GM23338 (cell line): ENCODE measurements at regions not wholly inside any gene's neighbourhood (a gene's known extent, or its start where the extent isn't known, plus 50 kb on each side); places are given as distances from the start of the nearest gene placed in this dataset.

Source experiments
- ATAC-seq: fragments of 200-7000 bp; cut with Tn5 transposase; 3 replicates; pipeline ENCODE4 v1.9.1; 2020
- DNase-seq: peaks from one replicate; pipeline ENCODE4 v3.0.0-alpha.2; 2015; ENCODE audit warnings: low spot score
- H2AFZ ChIP-seq: fragments of 200-600 bp; sonication (generic); 2 replicates; pipeline ENCODE4 v1.8.0; 2016; ENCODE audit warnings: antibody characterized with exemption, mild to moderate bottlenecking, moderate library complexity
- H3F3A ChIP-seq: fragments of 200-600 bp; sonication (generic); replicated peaks from 2 replicates; pipeline ENCODE4 v1.8.0; 2017; ENCODE audit warnings: antibody characterized with exemption, mixed run types, low read depth
- H3K27ac ChIP-seq: fragments of 200-600 bp; sonication (generic); 2 replicates; pipeline ENCODE4 v1.6.1; 2016; ENCODE audit warnings: low read depth
- H3K27me3 ChIP-seq: fragments of 200-600 bp; sonication (generic); 2 replicates; pipeline ENCODE4 v1.8.0; 2016; ENCODE audit warnings: mild to moderate bottlenecking, mixed run types, moderate library complexity; ENCODE audit not compliant: insufficient read depth
- H3K36me3 ChIP-seq: fragments of 200-600 bp; sonication (generic); 2 replicates; pipeline ENCODE4 v1.8.0; 2016; ENCODE audit warnings: mild to moderate bottlenecking; ENCODE audit not compliant: insufficient read depth
- H3K4me1 ChIP-seq: fragments of 200-600 bp; sonication (generic); 2 replicates; pipeline ENCODE4 v1.8.0; 2016; ENCODE audit warnings: mild to moderate bottlenecking, moderate library complexity; ENCODE audit not compliant: insufficient read depth
- H3K4me2 ChIP-seq: fragments of 200-600 bp; sonication (generic); 2 replicates; pipeline ENCODE4 v1.7.1; 2017; ENCODE audit warnings: mixed run types
- H3K4me3 ChIP-seq: fragments of 200-600 bp; sonication (generic); 2 replicates; pipeline ENCODE4 v1.6.1; 2016; ENCODE audit warnings: mixed run types
- H3K79me2 ChIP-seq: fragments of 200-600 bp; sonication (generic); replicated peaks from 2 replicates; pipeline ENCODE4 v1.8.0; 2017; ENCODE audit warnings: mild to moderate bottlenecking; ENCODE audit not compliant: insufficient read depth
- H3K9me2 ChIP-seq: fragments of 200-600 bp; sonication (generic); 2 replicates; pipeline ENCODE4 v1.8.0; 2017; ENCODE audit not compliant: insufficient read depth
- H4K20me1 ChIP-seq: fragments of 200-600 bp; sonication (generic); replicated peaks from 2 replicates; pipeline ENCODE4 v1.8.0; 2017; ENCODE audit warnings: mild to moderate bottlenecking; ENCODE audit not compliant: insufficient read depth
- H3K27ac Mint-ChIP-seq: 2 replicates; pipeline ENCODE4 v1.8.0; 2020; ENCODE audit warnings: inconsistent platforms, mild to moderate bottlenecking, moderate library complexity, mixed read lengths
- H3K27me3 Mint-ChIP-seq: 3 replicates; pipeline ENCODE4 v1.8.0; 2022; ENCODE audit warnings: low read depth, mild to moderate bottlenecking, moderate library complexity, mixed read lengths, inconsistent platforms; ENCODE audit not compliant: insufficient read depth, poor library complexity
- H3K36me3 Mint-ChIP-seq: 3 replicates; pipeline ENCODE4 v1.8.0; 2021; ENCODE audit warnings: low read depth, mild to moderate bottlenecking, inconsistent platforms, moderate library complexity, mixed read lengths
- H3K4me1 Mint-ChIP-seq: 3 replicates; pipeline ENCODE4 v1.8.0; 2020; ENCODE audit warnings: mild to moderate bottlenecking, inconsistent platforms, mixed read lengths
- H3K4me3 Mint-ChIP-seq: 3 replicates; pipeline ENCODE4 v1.8.0; 2021; ENCODE audit warnings: moderate library complexity, mild to moderate bottlenecking, inconsistent platforms, mixed read lengths
- H3K9me3 Mint-ChIP-seq: 3 replicates; pipeline ENCODE4 v1.8.0; 2020; ENCODE audit warnings: moderate library complexity, mild to moderate bottlenecking, inconsistent platforms, mixed read lengths
- CREB1 ChIP-seq: fragments of 250-450 bp; sonication (Bioruptor Pico); IDR thresholded peaks from 2 replicates; pipeline ENCODE4 v1.5.0; 2020; ENCODE audit warnings: low read depth, mild to moderate bottlenecking, moderate library complexity
- CTCF ChIP-seq, 2 experiments: fragments of 200-600 bp in 1 of 2; sonication (generic) in 1 of 2; conservative IDR thresholded peaks; 2 replicates each; pipeline versions ENCODE4 v1.5.1 to v1.6.1; 2016 to 2017; ENCODE audit warnings: antibody characterized with exemption in 2 of 2, low read depth in 2 of 2, mild to moderate bottlenecking in 2 of 2, moderate library complexity in 1 of 2
- EZH2 ChIP-seq: fragments of 200-600 bp; sonication (generic); IDR thresholded peaks from one replicate; pipeline ENCODE4 v1.8.0; 2017; ENCODE audit warnings: antibody characterized with exemption, mild to moderate bottlenecking, low read depth; ENCODE audit not compliant: unreplicated experiment
- EZH2phosphoT487 ChIP-seq: fragments of 200-600 bp; sonication (generic); IDR thresholded peaks from one replicate; pipeline ENCODE4 v1.8.1; 2018; ENCODE audit warnings: antibody characterized with exemption; ENCODE audit not compliant: unreplicated experiment
- JUNB ChIP-seq: IDR thresholded peaks from one replicate; pipeline ENCODE4 v1.6.1; 2016; ENCODE audit warnings: antibody characterized with exemption; ENCODE audit not compliant: unreplicated experiment
- NANOG ChIP-seq: IDR thresholded peaks from 2 replicates; pipeline ENCODE4 v1.6.1; 2016; ENCODE audit warnings: antibody characterized with exemption, borderline replicate concordance
- POLR2AphosphoS5 ChIP-seq: IDR thresholded peaks from 2 replicates; pipeline ENCODE4 v1.6.1; 2016; ENCODE audit warnings: antibody characterized with exemption, low read depth
- REST ChIP-seq: IDR thresholded peaks from one replicate; pipeline ENCODE4 v1.6.1; 2018; ENCODE audit warnings: antibody characterized with exemption; ENCODE audit not compliant: unreplicated experiment
- STAT1 ChIP-seq: IDR thresholded peaks from one replicate; pipeline ENCODE4 v1.6.1; 2016; ENCODE audit warnings: antibody characterized with exemption; ENCODE audit not compliant: unreplicated experiment
- ZNF114 ChIP-seq: fragments of 250-450 bp; sonication (Bioruptor Pico); IDR thresholded peaks from 2 replicates; pipeline ENCODE4 v1.5.0; 2020; ENCODE audit warnings: mild to moderate bottlenecking, moderate library complexity
- ZNF331 ChIP-seq: fragments of 250-450 bp; sonication (Bioruptor Pico); IDR thresholded peaks from 2 replicates; pipeline ENCODE4 v1.5.0; 2020; ENCODE audit warnings: low read depth, mild to moderate bottlenecking, moderate library complexity
- TF ChIP-seq, protein P1 (sequence below): IDR thresholded peaks from 2 replicates; pipeline ENCODE4 v1.6.1; 2016; ENCODE audit warnings: antibody characterized with exemption
- TF ChIP-seq, protein P2 (sequence below): fragments of 250-450 bp; sonication (Bioruptor Pico); IDR thresholded peaks from 2 replicates; pipeline ENCODE4 v1.5.0; 2020; ENCODE audit warnings: mild to moderate bottlenecking, moderate library complexity

GRCh38 chr2:132270981-132271546 lies 109.3 kb upstream of the ANKRD30BL start:
- H3K27ac Mint-ChIP-seq, result no peak overlapping the region
- H3K36me3 ChIP-seq, result no peaks in the 10 kb centered on the region
- H2AFZ ChIP-seq, result peak overlapping the region; percentile 74; the same call in 1 of the 2 replicates
- no peak for DNase-seq
- peaks cover under 1% of the 10 kb centered on the region; the same call in 2 of the 3 replicates for H3K9me3 Mint-ChIP-seq
- no peaks in the 10 kb centered on the region for H3K9me2 ChIP-seq
- no peaks in the 10 kb centered on the region for H3K27me3 ChIP-seq
- H3K79me2 ChIP-seq, result no peaks in the 10 kb centered on the region
- H3K4me1 Mint-ChIP-seq, result no peaks in the 10 kb centered on the region
- H3K4me3 Mint-ChIP-seq, result no peak overlapping the region
- H3K36me3 Mint-ChIP-seq, result no peaks in the 10 kb centered on the region
- no peaks in the 10 kb centered on the region for H3K27me3 Mint-ChIP-seq
- H3K4me3 ChIP-seq, result no peak overlapping the region
- no peak overlapping the region for H3K4me2 ChIP-seq
- no peaks in the 10 kb centered on the region for H3F3A ChIP-seq
- no peak for TF ChIP-seq REST
- no peak for TF ChIP-seq POLR2AphosphoS5
- no peak for TF ChIP-seq ZNF331
- TF ChIP-seq CTCF (conservative IDR thresholded peaks at IDR 0.05; ENCODE audit: low read depth in 2 of 2), result no peak
- no peak for TF ChIP-seq EZH2phosphoT487
- TF ChIP-seq EZH2, result no peak
- no peak for TF ChIP-seq NANOG
- TF ChIP-seq JUNB, result no peak
- TF ChIP-seq, protein P1, sequence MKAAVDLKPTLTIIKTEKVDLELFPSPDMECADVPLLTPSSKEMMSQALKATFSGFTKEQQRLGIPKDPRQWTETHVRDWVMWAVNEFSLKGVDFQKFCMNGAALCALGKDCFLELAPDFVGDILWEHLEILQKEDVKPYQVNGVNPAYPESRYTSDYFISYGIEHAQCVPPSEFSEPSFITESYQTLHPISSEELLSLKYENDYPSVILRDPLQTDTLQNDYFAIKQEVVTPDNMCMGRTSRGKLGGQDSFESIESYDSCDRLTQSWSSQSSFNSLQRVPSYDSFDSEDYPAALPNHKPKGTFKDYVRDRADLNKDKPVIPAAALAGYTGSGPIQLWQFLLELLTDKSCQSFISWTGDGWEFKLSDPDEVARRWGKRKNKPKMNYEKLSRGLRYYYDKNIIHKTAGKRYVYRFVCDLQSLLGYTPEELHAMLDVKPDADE, result no peak
- TF ChIP-seq STAT1, result no peak
- no peak for TF ChIP-seq CREB1 (CRISPR knock-in tag)
- no peak for TF ChIP-seq ZNF114 (CRISPR knock-in tag)
- TF ChIP-seq, protein P2, sequence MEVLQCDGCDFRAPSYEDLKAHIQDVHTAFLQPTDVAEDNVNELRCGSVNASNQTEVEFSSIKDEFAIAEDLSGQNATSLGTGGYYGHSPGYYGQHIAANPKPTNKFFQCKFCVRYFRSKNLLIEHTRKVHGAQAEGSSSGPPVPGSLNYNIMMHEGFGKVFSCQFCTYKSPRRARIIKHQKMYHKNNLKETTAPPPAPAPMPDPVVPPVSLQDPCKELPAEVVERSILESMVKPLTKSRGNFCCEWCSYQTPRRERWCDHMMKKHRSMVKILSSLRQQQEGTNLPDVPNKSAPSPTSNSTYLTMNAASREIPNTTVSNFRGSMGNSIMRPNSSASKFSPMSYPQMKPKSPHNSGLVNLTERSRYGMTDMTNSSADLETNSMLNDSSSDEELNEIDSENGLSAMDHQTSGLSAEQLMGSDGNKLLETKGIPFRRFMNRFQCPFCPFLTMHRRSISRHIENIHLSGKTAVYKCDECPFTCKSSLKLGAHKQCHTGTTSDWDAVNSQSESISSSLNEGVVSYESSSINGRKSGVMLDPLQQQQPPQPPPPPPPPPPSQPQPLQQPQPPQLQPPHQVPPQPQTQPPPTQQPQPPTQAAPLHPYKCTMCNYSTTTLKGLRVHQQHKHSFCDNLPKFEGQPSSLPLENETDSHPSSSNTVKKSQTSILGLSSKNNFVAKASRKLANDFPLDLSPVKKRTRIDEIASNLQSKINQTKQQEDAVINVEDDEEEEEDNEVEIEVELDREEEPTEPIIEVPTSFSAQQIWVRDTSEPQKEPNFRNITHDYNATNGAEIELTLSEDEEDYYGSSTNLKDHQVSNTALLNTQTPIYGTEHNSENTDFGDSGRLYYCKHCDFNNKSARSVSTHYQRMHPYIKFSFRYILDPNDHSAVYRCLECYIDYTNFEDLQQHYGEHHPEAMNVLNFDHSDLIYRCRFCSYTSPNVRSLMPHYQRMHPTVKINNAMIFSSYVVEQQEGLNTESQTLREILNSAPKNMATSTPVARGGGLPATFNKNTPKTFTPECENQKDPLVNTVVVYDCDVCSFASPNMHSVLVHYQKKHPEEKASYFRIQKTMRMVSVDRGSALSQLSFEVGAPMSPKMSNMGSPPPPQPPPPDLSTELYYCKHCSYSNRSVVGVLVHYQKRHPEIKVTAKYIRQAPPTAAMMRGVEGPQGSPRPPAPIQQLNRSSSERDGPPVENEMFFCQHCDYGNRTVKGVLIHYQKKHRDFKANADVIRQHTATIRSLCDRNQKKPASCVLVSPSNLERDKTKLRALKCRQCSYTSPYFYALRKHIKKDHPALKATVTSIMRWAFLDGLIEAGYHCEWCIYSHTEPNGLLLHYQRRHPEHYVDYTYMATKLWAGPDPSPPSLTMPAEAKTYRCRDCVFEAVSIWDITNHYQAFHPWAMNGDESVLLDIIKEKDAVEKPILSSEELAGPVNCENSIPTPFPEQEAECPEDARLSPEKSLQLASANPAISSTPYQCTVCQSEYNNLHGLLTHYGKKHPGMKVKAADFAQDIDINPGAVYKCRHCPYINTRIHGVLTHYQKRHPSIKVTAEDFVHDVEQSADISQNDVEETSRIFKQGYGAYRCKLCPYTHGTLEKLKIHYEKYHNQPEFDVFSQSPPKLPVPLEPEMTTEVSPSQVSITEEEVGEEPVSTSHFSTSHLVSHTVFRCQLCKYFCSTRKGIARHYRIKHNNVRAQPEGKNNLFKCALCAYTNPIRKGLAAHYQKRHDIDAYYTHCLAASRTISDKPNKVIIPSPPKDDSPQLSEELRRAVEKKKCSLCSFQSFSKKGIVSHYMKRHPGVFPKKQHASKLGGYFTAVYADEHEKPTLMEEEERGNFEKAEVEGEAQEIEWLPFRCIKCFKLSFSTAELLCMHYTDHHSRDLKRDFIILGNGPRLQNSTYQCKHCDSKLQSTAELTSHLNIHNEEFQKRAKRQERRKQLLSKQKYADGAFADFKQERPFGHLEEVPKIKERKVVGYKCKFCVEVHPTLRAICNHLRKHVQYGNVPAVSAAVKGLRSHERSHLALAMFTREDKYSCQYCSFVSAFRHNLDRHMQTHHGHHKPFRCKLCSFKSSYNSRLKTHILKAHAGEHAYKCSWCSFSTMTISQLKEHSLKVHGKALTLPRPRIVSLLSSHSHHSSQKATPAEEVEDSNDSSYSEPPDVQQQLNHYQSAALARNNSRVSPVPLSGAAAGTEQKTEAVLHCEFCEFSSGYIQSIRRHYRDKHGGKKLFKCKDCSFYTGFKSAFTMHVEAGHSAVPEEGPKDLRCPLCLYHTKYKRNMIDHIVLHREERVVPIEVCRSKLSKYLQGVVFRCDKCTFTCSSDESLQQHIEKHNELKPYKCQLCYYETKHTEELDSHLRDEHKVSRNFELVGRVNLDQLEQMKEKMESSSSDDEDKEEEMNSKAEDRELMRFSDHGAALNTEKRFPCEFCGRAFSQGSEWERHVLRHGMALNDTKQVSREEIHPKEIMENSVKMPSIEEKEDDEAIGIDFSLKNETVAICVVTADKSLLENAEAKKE (CRISPR knock-in tag), result no peak
- no peak for ATAC-seq
- H3K4me1 ChIP-seq, result peaks cover 24% of the 10 kb centered on the region
- H3K27ac ChIP-seq, result no peak overlapping the region
- H4K20me1 ChIP-seq, result no peaks in the 10 kb centered on the region
